ENCODE measurements at regions not wholly inside any gene's neighbourhood (a gene's known extent, or its start where the extent isn't known, plus 50 kb on each side); places are given as distances from the start of the nearest gene placed in this dataset.
"Not testable (repeated sequence)": the region's sequence is repeated elsewhere in the genome, so short reads cannot be mapped to it uniquely, and the experiment has no call there.

DNA sequence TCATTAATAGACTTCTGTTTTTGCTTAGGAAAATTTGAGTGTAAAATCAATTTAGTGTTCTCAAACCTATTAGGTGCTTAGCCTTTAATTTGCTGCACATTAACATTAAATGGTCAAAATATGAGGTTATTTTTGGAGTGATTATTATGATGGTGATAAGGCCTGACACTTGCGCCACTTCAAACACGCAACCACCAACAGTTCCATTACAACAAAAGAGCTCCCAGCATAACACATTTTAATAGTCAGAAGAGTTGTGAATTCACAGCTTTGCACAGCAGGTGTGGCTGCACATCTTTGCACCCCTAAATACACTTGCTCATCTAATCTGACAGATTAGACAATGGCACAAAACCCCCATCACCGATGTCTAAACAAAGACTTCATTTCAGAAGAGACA lies 940.7 kb downstream of the NR2F1-AS1 start:
- Histone ChIP-seq H3K27ac (ENCODE audit: low read depth, low read length, severe bottlenecking) (no peak overlapping the region), H3K36me3 (ENCODE audit: control insufficient read depth, insufficient read depth, low read length) (no peaks in the 10 kb centered on the region), H3K4me1 (ENCODE audit: control insufficient read depth, insufficient read depth, low read length, poor library complexity, severe bottlenecking) (peaks cover 6% of the 10 kb centered on the region), H3K4me3 (ENCODE audit: extremely low read depth, insufficient read depth, low read length, poor library complexity, severe bottlenecking) (no peak overlapping the region), H3K9me3 (ENCODE audit: control insufficient read depth, low read length) (no peaks in the 10 kb centered on the region)
- WGBS, 2 experiments (ENCODE audit: insufficient coverage in 2 of 2): 63 to 100% methylated on average over 1 to 2 of the region's 3 CpGs

DNA sequence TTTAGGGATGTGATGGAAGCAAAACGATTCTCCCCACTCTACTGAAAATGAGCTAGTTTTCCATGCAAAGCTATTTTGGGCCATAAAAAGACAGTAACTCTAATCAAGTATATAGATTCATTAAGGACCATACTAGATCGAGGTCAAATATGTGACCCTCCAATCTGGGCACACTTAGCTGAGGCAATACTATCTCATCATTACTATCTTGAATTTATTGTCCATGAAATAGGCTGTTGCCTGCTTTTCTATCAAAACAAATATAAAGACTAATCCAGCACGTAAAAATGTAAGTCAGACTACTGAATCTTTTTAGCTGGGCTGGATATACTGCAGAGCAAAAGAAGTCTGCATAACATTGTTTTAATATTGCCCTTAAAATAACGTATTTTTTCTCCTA lies 943.1 kb downstream of the NR2F1-AS1 start:
- no peak overlapping the region for H3K27ac ChIP-seq (ENCODE audit: low read depth, low read length, severe bottlenecking)
- H3K4me3 ChIP-seq (ENCODE audit: extremely low read depth, insufficient read depth, low read length, poor library complexity, severe bottlenecking): no peak overlapping the region
- peaks cover 6% of the 10 kb centered on the region for H3K4me1 ChIP-seq (ENCODE audit: control insufficient read depth, insufficient read depth, low read length, poor library complexity, severe bottlenecking)
- no peaks in the 10 kb centered on the region for H3K9me3 ChIP-seq (ENCODE audit: control insufficient read depth, low read length)
- H3K36me3 ChIP-seq (ENCODE audit: control insufficient read depth, insufficient read depth, low read length): no peaks in the 10 kb centered on the region
- WGBS, 2 experiments (ENCODE audit: insufficient coverage in 2 of 2): 100% methylated on average over 1 of the region's 4 CpGs

DNA sequence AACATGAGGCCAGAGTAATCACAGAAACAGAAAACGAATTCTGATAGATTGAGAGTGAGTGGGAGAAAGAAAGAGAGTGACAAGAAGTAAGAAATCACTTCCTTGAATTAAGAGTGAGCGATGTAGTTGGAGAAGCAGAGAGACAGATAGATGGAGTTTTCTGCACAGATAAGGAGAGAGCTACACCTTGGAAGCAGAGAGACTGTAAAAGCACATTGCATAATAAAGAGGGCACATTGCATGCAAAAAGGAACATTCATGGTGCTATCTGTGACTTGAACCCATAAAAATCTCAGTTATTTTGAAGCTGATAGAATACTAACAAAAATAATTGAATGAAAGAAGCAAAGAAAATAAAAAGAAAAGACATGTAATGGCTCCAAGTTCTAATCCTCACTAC lies 943.8 kb downstream of the NR2F1-AS1 start:
- H3K4me3 ChIP-seq (ENCODE audit: extremely low read depth, insufficient read depth, low read length, poor library complexity, severe bottlenecking): no peak overlapping the region
- WGBS, 2 experiments (ENCODE audit: insufficient coverage in 2 of 2): 72 to 79% methylated on average over 1 to 2 of the region's 2 CpGs
- no peaks in the 10 kb centered on the region for H3K9me3 ChIP-seq (ENCODE audit: control insufficient read depth, low read length)
- peaks cover 6% of the 10 kb centered on the region for H3K4me1 ChIP-seq (ENCODE audit: control insufficient read depth, insufficient read depth, low read length, poor library complexity, severe bottlenecking)
- no peaks in the 10 kb centered on the region for H3K36me3 ChIP-seq (ENCODE audit: control insufficient read depth, insufficient read depth, low read length)
- H3K27ac ChIP-seq (ENCODE audit: low read depth, low read length, severe bottlenecking): no peak overlapping the region

DNA sequence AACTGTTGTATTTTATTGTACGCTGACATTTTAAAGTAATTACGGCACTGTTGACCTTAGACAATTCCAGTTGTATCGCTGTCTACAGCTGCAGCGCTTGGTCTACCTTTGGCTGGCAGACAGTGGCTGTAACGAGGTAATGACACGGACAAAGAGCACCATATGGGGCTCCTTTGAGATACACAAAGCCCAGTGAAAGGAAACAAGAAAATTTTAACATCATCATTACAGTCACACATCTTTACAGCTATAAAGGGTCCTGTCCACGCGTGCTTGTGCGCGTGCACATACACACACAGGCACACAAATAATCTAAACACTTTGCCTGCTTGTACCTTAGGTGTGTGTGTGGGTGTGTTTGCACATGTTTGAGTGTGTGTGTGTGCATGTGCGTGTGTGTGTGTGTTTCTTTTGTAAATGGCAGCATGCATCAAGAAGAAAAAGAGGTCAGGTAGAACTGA lies 946.0 kb downstream of the NR2F1-AS1 start:
- no peaks in the 10 kb centered on the region for H3K36me3 ChIP-seq (ENCODE audit: control insufficient read depth, insufficient read depth, low read length)
- WGBS, 2 experiments (ENCODE audit: insufficient coverage in 2 of 2): 87 to 95% methylated on average over 7 of the region's 11 CpGs
- no peak overlapping the region for H3K27ac ChIP-seq (ENCODE audit: low read depth, low read length, severe bottlenecking)
- no peak overlapping the region for H3K4me3 ChIP-seq (ENCODE audit: extremely low read depth, insufficient read depth, low read length, poor library complexity, severe bottlenecking)
- H3K4me1 ChIP-seq (ENCODE audit: control insufficient read depth, insufficient read depth, low read length, poor library complexity, severe bottlenecking): no peaks in the 10 kb centered on the region
- no peaks in the 10 kb centered on the region for H3K9me3 ChIP-seq (ENCODE audit: control insufficient read depth, low read length)

DNA sequence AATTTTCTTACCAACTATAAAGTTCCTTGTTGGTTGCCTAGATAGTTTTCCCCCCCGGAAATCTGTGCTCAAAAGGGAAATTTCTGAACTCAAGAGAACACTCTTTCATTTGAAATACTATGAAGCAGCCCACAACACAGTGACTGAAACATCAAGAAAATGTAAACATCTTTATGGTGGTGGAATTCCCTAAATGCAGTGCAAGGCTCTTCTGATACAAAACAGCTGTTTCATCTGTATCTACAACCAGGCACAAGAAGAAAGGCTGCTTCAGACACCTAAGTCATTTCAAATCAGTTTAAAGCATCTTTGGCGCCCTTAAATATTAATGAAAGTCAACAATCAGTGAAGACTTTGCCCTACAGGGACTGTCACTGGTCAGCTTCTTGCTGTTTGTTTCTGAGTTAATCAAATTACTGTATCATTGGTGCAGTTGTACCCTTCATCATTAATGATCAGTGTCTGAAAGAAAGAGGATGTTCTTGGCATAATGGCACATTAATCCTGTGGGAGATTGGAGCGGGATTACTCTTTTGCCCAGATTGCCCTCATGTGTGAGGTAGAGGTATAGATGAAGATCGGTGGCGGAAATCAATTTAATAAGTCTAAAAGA lies 947.0 kb downstream of the NR2F1-AS1 start:
- Histone ChIP-seq H3K9me3 (ENCODE audit: control insufficient read depth, low read length) (no peaks in the 10 kb centered on the region), H3K27ac (ENCODE audit: low read depth, low read length, severe bottlenecking) (no peak overlapping the region), H3K4me3 (ENCODE audit: extremely low read depth, insufficient read depth, low read length, poor library complexity, severe bottlenecking) (no peak overlapping the region), H3K4me1 (ENCODE audit: control insufficient read depth, insufficient read depth, low read length, poor library complexity, severe bottlenecking) (no peaks in the 10 kb centered on the region), H3K36me3 (ENCODE audit: control insufficient read depth, insufficient read depth, low read length) (no peaks in the 10 kb centered on the region)
- 86 to 93% methylated on average over 4 of the region's 5 CpGs for WGBS, 2 experiments (ENCODE audit: insufficient coverage in 2 of 2)

DNA sequence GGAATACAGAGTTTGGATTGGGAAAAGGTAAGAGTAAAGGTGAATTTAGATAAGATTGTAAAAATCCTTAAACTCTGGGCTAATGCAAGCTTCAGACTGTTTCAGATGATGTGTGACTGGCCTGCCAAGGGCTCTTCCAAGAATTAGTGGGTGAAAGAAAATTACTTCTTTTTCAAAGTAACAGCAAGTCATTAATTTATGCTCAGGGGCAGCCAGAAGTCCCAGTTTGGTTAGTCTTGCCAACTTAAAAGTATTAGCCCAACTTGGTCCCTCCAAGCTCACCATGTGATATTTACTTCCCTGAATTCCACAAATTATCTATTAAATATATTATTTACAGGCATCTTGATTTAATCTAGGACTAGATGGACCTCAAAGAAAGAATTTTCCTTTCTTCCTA lies 947.8 kb downstream of the NR2F1-AS1 start:
- Histone ChIP-seq H3K36me3 (ENCODE audit: control insufficient read depth, insufficient read depth, low read length) (no peaks in the 10 kb centered on the region), H3K4me3 (ENCODE audit: extremely low read depth, insufficient read depth, low read length, poor library complexity, severe bottlenecking) (no peak overlapping the region), H3K27ac (ENCODE audit: low read depth, low read length, severe bottlenecking) (no peak overlapping the region), H3K4me1 (ENCODE audit: control insufficient read depth, insufficient read depth, low read length, poor library complexity, severe bottlenecking) (no peaks in the 10 kb centered on the region), H3K9me3 (ENCODE audit: control insufficient read depth, low read length) (no peaks in the 10 kb centered on the region)

DNA sequence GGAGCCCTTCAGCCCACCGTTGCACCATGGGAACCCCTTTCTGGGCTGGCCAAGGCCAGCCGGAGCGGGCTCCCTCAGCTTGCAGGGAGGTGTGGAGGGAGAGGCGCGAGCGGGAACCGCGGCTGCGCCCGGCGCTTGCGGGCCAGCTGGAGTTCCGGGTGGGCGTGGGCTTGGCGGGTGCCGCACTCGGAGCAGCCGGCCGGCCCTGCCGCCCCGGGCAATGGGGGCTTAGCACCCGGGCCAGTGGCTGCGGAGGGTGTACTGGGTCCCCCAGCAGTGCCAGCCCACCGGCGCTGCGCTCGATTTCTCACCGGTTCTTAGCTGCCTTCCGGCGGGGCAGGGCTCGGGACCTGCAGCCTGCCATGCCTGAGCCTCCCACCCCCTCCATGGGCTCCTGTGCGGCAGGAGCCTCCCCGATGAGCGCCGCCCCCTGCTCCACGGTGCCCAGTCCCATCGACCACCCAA lies 949.8 kb downstream of the NR2F1-AS1 start:
- 91 to 94% methylated on average over 18 to 32 of the region's 37 CpGs for WGBS, 2 experiments (ENCODE audit: insufficient coverage in 2 of 2)
- not testable (repeated sequence) for H3K27ac ChIP-seq (ENCODE audit: low read depth, low read length, severe bottlenecking); H3K4me3 ChIP-seq (ENCODE audit: extremely low read depth, insufficient read depth, low read length, poor library complexity, severe bottlenecking); H3K4me1 ChIP-seq (ENCODE audit: control insufficient read depth, insufficient read depth, low read length, poor library complexity, severe bottlenecking); H3K9me3 ChIP-seq (ENCODE audit: control insufficient read depth, low read length); H3K36me3 ChIP-seq (ENCODE audit: control insufficient read depth, insufficient read depth, low read length)

DNA sequence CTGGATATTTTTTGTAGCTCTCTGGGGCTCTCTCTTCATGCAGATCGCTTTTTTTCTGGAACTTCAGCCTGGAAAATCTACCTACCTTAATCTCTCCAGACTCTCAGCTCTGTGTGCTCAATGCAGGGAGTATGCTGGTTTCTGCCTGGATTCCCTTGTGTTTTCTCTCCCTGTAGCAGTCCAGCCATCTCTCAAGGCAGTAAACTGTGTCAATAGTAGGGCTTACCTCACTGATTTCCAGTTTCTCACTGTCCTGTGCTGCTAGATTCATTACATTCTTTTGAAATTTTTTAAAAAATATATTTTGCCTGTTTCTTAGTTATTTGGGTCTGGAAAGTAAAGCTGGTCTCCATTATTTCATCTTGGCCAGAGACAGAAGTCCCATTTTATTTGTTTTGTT lies 951.4 kb downstream of the NR2F1-AS1 start:
- no CpG with 5 or more reads among the region's 1 CpG for WGBS, 2 experiments (ENCODE audit: insufficient coverage in 2 of 2)
- Histone ChIP-seq H3K9me3 (ENCODE audit: control insufficient read depth, low read length) (no peaks in the 10 kb centered on the region), H3K4me1 (ENCODE audit: control insufficient read depth, insufficient read depth, low read length, poor library complexity, severe bottlenecking) (no peaks in the 10 kb centered on the region), H3K36me3 (ENCODE audit: control insufficient read depth, insufficient read depth, low read length) (no peaks in the 10 kb centered on the region), H3K4me3 (ENCODE audit: extremely low read depth, insufficient read depth, low read length, poor library complexity, severe bottlenecking) (no peak overlapping the region), H3K27ac (ENCODE audit: low read depth, low read length, severe bottlenecking) (no peak overlapping the region)

DNA sequence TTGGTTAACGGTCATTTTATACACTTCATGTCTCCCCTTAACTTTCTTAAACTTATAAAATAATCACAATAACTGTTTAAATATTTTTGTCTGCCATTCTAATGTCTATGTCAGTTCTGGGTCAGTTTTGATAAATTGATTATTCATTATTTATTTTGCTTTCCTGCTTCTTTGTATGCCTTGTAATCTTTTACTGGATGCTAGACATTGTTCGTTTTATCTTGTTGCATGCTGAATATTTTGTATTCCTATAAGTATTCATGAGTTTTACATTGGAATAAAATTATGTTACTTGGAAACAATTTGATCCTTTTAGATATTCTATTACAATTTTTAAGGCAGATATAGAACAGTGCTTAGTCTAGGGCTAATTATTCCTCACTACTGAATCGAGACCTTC lies 952.0 kb downstream of the NR2F1-AS1 start:
- no peaks in the 10 kb centered on the region for H3K4me1 ChIP-seq (ENCODE audit: control insufficient read depth, insufficient read depth, low read length, poor library complexity, severe bottlenecking)
- H3K4me3 ChIP-seq (ENCODE audit: extremely low read depth, insufficient read depth, low read length, poor library complexity, severe bottlenecking): no peak overlapping the region
- H3K27ac ChIP-seq (ENCODE audit: low read depth, low read length, severe bottlenecking): no peak overlapping the region
- no peaks in the 10 kb centered on the region for H3K9me3 ChIP-seq (ENCODE audit: control insufficient read depth, low read length)
- H3K36me3 ChIP-seq (ENCODE audit: control insufficient read depth, insufficient read depth, low read length): no peaks in the 10 kb centered on the region
- 78 to 100% methylated on average over 1 of the region's 3 CpGs for WGBS, 2 experiments (ENCODE audit: insufficient coverage in 2 of 2)

DNA sequence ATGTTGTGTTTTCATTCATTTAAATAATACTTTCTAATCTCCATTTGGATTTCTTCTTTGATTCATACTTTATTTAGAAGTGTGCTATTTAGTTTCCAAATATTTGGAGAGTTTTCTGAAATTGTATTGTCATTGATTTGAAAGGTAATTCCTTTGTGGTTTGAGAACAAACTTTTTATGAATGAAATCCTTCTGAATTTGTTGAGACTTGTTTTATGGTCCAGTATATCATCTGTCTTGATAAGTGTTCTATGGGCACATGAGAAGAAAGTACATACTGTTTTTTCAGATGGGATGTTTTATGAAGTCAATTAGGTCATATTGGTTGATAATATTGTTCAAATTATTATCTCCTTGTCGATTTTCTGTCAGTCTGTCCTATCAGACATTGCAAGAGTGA lies 953.8 kb downstream of the NR2F1-AS1 start:
- H3K9me3 ChIP-seq (ENCODE audit: control insufficient read depth, low read length): no peaks in the 10 kb centered on the region
- no peak overlapping the region for H3K4me3 ChIP-seq (ENCODE audit: extremely low read depth, insufficient read depth, low read length, poor library complexity, severe bottlenecking)
- no peaks in the 10 kb centered on the region for H3K4me1 ChIP-seq (ENCODE audit: control insufficient read depth, insufficient read depth, low read length, poor library complexity, severe bottlenecking)
- WGBS, 2 experiments (ENCODE audit: insufficient coverage in 2 of 2): no CpG with 5 or more reads among the region's 1 CpG
- no peak overlapping the region for H3K27ac ChIP-seq (ENCODE audit: low read depth, low read length, severe bottlenecking)
- no peaks in the 10 kb centered on the region for H3K36me3 ChIP-seq (ENCODE audit: control insufficient read depth, insufficient read depth, low read length)

DNA sequence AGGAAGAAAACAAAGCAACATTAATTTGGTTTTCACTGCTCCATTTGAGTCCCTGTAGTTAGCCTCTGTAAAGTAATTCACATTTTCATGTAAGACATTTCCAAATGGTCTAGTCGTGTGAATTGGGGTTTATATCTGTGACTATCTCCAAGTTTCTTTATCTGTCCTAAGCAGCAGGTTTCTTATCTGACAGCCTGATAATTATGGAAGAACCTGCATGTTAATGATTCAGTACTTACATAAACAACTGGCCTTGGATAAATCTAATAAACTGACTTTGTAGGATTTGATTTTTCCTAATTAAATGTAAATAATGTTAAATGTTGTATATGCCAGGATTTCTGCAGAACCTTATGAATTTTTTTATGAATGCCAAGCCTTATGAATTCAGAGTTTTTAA lies 964.9 kb downstream of the NR2F1-AS1 start:
- no peaks in the 10 kb centered on the region for H3K36me3 ChIP-seq (ENCODE audit: control insufficient read depth, insufficient read depth, low read length)
- no peaks in the 10 kb centered on the region for H3K4me1 ChIP-seq (ENCODE audit: control insufficient read depth, insufficient read depth, low read length, poor library complexity, severe bottlenecking)
- H3K9me3 ChIP-seq (ENCODE audit: control insufficient read depth, low read length): no peaks in the 10 kb centered on the region
- WGBS, 2 experiments (ENCODE audit: insufficient coverage in 2 of 2): 40% methylated on average over 1 of the region's 1 CpG; no CpG with 5 or more reads in 1 of the 2 experiments
- H3K27ac ChIP-seq (ENCODE audit: low read depth, low read length, severe bottlenecking): no peak overlapping the region
- H3K4me3 ChIP-seq (ENCODE audit: extremely low read depth, insufficient read depth, low read length, poor library complexity, severe bottlenecking): no peak overlapping the region
